ENCODE measurements at regions not wholly inside any gene's neighbourhood (a gene's known extent, or its start where the extent isn't known, plus 50 kb on each side); places are given as distances from the start of the nearest gene placed in this dataset.

DNA sequence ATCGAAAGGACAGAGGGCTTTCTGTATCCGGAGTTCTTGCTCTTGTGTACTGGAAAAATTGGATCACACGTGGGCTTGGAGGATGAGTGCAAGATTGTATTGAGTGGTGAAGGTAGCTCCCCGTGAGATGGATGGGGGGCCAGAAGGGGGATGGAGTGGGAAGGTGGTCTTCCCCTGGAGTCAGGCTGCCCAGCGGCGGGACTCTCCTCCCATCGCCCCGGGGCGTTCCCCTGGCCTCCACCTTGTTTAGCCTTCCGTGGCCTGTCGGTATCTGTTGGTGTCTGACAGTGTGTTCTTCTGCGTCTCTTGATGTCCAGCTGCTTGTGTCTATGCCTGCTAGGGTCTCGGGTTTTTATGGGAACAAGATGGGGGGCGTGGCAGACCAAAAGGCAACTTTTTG lies 54.6 kb upstream of the GABRA6 start:
- peak overlapping the region in 1 of 6 donors; percentile 16 for H3K27ac Mint-ChIP-seq

DNA sequence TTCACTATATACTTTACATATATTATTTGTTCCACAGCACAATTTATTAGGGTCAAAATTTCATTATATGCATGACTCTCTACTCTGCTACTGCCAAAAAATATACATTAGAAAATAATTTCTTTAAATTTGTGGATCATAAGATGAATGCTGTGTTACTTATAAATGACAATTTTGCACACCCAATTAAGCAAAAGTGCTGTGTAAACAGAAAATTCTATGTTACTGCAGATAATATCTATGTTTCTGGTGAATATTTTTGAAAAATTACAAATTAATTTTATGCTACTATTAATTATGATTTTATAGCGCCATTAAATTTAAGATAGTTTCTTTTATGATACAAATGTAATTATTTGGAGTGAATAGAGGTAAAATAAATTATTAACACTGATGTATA lies 59.8 kb upstream of the GABRA6 start:
- Mint-ChIP-seq H3K4me1 (no peaks in the 10 kb centered on the region), H3K4me3 (no peak overlapping the region), H3K27me3 (no peaks in the 10 kb centered on the region), H3K36me3 (no peaks in the 10 kb centered on the region), H3K27ac (no peak overlapping the region), H3K9me3 (peaks cover 0 to 1% (median 0%) of the 10 kb centered on the region in 7 donors)
- DNase-seq = no peak
- no peak for ATAC-seq (ENCODE audit: low read depth in 2 of 2)

More for the DNA sequence above, 54.6 kb upstream of the GABRA6 start:
- peaks cover 0 to 6% (median 1%) of the 10 kb centered on the region in 7 donors for H3K9me3 Mint-ChIP-seq
- no peaks in the 10 kb centered on the region for H3K36me3 Mint-ChIP-seq
- no peak overlapping the region for H3K4me3 Mint-ChIP-seq
- no peak for ATAC-seq (ENCODE audit: low read depth in 2 of 2)
- no peaks in the 10 kb centered on the region for H3K4me1 Mint-ChIP-seq
- DNase-seq = no peak
- H3K27me3 Mint-ChIP-seq = no peaks in the 10 kb centered on the region

DNA sequence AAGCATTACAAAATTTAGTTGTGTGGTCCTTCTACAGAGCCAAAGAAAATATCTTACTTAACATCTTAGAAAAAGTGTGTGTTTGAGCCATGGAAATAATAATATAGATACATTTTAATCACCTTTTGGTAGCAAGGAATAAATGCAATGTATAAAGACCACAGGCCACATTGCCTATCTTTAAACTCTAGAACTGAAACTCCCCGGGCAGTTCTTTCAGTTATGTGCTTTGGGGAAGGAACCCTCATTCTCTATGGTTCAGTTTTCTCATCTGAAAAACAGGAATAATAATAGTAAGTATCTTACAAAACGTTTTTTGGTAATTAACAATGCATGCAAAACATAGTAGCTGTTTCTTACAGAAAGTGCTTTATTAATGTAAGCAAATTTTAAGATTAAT lies 67.8 kb upstream of the GABRB2 start:
- Mint-ChIP-seq H3K9me3 (peaks cover 0 to 3% (median 0%) of the 10 kb centered on the region in 7 donors), H3K4me3 (no peak overlapping the region), H3K36me3 (no peaks in the 10 kb centered on the region), H3K4me1 (no peaks in the 10 kb centered on the region), H3K27me3 (no peaks in the 10 kb centered on the region), H3K27ac (no peak overlapping the region)
- no peak for ATAC-seq (ENCODE audit: low read depth in 2 of 2)
- DNase-seq = no peak

DNA sequence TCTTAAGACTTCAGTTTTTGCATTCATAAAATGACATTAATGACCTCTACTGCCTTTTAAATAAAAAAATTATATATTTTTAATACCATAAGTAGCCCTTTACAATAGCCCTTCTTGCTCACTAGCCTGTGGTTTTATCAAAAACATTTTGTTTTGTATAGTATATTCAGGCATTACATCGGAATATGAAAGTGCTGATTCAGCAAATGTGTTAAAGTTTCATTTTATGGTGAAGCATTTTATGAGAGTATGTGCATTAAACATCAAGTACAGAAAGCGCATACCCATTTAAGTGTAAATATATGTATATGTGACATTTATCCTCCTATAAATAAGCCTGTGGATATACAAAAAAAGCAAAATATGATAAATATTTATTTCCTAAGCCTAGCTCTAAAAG lies 56.2 kb upstream of the GABRB2 start:
- Mint-ChIP-seq H3K36me3 (no peaks in the 10 kb centered on the region), H3K9me3 (peaks cover 0 to 6% (median 0%) of the 10 kb centered on the region in 7 donors), H3K4me1 (no peaks in the 10 kb centered on the region), H3K27me3 (no peaks in the 10 kb centered on the region), H3K4me3 (no peak overlapping the region), H3K27ac (no peak overlapping the region)
- ATAC-seq (ENCODE audit: low read depth in 2 of 2) (no peak), DNase-seq (no peak)

DNA sequence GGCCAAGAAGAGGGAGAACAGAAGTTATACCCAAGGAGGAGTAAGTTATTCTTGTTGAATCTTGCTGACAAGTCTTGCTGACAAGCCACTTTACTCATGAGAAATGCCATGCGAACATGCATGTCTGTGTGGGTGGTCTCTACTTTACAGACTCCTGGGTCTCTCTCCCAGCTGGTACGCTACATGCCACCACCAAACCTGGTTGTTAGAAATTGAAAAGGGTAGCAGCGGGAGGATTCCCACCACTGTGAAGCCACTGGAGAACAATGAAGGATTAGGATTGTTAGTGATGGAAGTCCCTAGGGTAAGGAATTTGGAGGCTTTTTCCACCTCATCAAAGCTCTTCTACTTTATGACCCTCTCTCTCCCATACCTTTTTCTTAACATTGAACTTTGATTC lies 53.6 kb upstream of the GABRB2 start:
- no peak for DNase-seq
- Mint-ChIP-seq H3K27me3 (no peaks in the 10 kb centered on the region), H3K4me3 (no peak overlapping the region), H3K4me1 (no peaks in the 10 kb centered on the region), H3K27ac (no peak overlapping the region), H3K9me3 (peaks cover 0 to 8% (median 4%) of the 10 kb centered on the region in 7 donors), H3K36me3 (no peaks in the 10 kb centered on the region)
- no peak for ATAC-seq (ENCODE audit: low read depth in 2 of 2)

DNA sequence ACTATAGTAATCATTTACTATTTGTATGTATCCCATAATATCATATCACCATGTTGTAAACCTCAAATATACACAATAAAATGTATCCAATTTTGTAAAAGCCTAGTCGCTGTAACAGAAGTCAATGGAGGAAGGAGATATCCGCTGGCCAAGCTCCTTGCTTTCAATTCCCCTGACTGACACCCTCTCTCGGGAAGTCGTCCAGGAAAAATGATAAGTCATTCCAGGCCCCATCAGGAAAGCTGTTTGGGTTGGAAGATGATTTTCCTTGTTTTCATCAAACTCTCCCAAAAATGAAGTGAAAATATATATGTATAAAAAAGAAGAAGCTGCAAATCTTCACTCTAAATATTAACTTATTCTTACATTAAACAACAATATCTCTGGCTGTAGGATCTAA lies 52.2 kb upstream of the GABRB2 start:
- H3K9me3 Mint-ChIP-seq = peaks cover 0 to 9% (median 5%) of the 10 kb centered on the region in 7 donors
- no peak for DNase-seq
- no peaks in the 10 kb centered on the region for H3K36me3 Mint-ChIP-seq
- no peak for ATAC-seq (ENCODE audit: low read depth in 2 of 2)
- no peak overlapping the region for H3K27ac Mint-ChIP-seq
- no peaks in the 10 kb centered on the region for H3K27me3 Mint-ChIP-seq
- no peaks in the 10 kb centered on the region for H3K4me1 Mint-ChIP-seq
- H3K4me3 Mint-ChIP-seq = no peak overlapping the region
